Fibroblast of the conjunctiva (primary cell): ENCODE measurements at regions not wholly inside any gene's neighbourhood (a gene's known extent, or its start where the extent isn't known, plus 50 kb on each side); places are given as distances from the start of the nearest gene placed in this dataset.
"Not testable (repeated sequence)": the region's sequence is repeated elsewhere in the genome, so short reads cannot be mapped to it uniquely, and the experiment has no call there.

Experiments
- DNase-seq: peaks from one replicate; pipeline ENCODE4 v3.0.0-alpha.2; 2010; ENCODE audit warnings: low read depth

- DNase-seq: no peak
These were observed 693.4 kb upstream of the SYT4 start for GRCh38 chr18:43970656-43971055.

GRCh38 chr18:43978174-43978573, 700.9 kb upstream of the SYT4 start:
- no peak for DNase-seq

- DNase-seq: no peak
These were observed 698.1 kb upstream of the SETBP1 start for GRCh38 chr18:43982582-43982981.

GRCh38 chr18:43987061-43987460, 693.6 kb upstream of the SETBP1 start:
- DNase-seq: not testable (repeated sequence)

GRCh38 chr18:43992741-43993140, 687.9 kb upstream of the SETBP1 start:
- no peak for DNase-seq

- DNase-seq: no peak
These were observed 686.3 kb upstream of the SETBP1 start for GRCh38 chr18:43994381-43994780.

GRCh38 chr18:44013871-44014270, 666.8 kb upstream of the SETBP1 start:
- no peak for DNase-seq

GRCh38 chr18:44025421-44025820, 655.3 kb upstream of the SETBP1 start:
- DNase-seq: no peak

GRCh38 chr18:44028109-44028508, 652.6 kb upstream of the SETBP1 start:
- no peak for DNase-seq

GRCh38 chr18:44031063-44031462, 649.6 kb upstream of the SETBP1 start:
- DNase-seq: no peak

GRCh38 chr18:44033144-44033701, 647.5 kb upstream of the SETBP1 start:
- DNase-seq: no peak

GRCh38 chr18:44035554-44035953, 645.1 kb upstream of the SETBP1 start:
- no peak for DNase-seq

- no peak for DNase-seq
These were observed 644.2 kb upstream of the SETBP1 start for GRCh38 chr18:44036501-44036900.

- no peak for DNase-seq
These were observed 641.5 kb upstream of the SETBP1 start for GRCh38 chr18:44039216-44039615.

GRCh38 chr18:44039826-44040225, 640.9 kb upstream of the SETBP1 start:
- no peak for DNase-seq

GRCh38 chr18:44041553-44041952, 639.1 kb upstream of the SETBP1 start:
- DNase-seq: no peak

GRCh38 chr18:44041961-44042360, 638.7 kb upstream of the SETBP1 start:
- DNase-seq: no peak

- DNase-seq: no peak
These were observed 634.2 kb upstream of the SETBP1 start for GRCh38 chr18:44046376-44046975.

GRCh38 chr18:44047585-44047984, 633.1 kb upstream of the SETBP1 start:
- no peak for DNase-seq

- no peak for DNase-seq
These were observed 632.3 kb upstream of the SETBP1 start for GRCh38 chr18:44048435-44048834.

- DNase-seq: no peak
These were observed 631.8 kb upstream of the SETBP1 start for GRCh38 chr18:44048846-44049245.

GRCh38 chr18:44051026-44051425, 629.7 kb upstream of the SETBP1 start:
- no peak for DNase-seq

GRCh38 chr18:44054514-44054913, 626.2 kb upstream of the SETBP1 start:
- DNase-seq: no peak

- DNase-seq: no peak
These were observed 620.5 kb upstream of the SETBP1 start for GRCh38 chr18:44060197-44060596.
